ENCODE measurements at regions not wholly inside any gene's neighbourhood (a gene's known extent, or its start where the extent isn't known, plus 50 kb on each side); places are given as distances from the start of the nearest gene placed in this dataset.

DNA sequence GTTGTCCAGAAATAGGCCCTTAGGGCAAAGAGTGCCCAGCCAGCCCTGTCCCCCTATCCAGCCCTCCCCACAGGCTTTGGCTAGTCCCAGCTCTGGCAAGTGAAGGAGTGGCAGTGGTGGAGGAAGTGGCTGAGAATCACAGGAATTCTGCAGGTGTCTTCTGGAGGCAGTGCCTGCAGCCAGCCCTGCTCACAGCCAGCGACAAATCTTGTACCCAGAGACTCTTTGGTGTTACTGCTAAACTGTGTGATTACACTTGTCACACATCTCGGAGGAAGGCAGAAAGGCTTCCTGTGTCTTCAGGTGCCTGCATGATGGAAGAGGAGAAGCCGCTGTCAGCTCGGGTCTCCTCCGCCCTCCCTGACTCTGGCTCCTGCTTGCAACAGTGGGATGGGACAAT is 71.6 kb upstream of the GRIK3 start:
- no peaks in the 10 kb centered on the region for H3K4me1 ChIP-seq (ENCODE audit: control insufficient read depth, insufficient read depth, low read length)
- POLR2A ChIA-PET: no interaction called here
- H3K27ac ChIP-seq (ENCODE audit: low read length): no peak overlapping the region
- DNase-seq (ENCODE audit: low read depth, low spot score) (no peak), ATAC-seq (no peak)
- no peak overlapping the region for H3K4me3 ChIP-seq (ENCODE audit: low read depth in 2 of 2, low read length in 2 of 2)
- H3K36me3 ChIP-seq (ENCODE audit: control insufficient read depth, insufficient read depth, low read length): no peaks in the 10 kb centered on the region
- H3K27me3 ChIP-seq (ENCODE audit: control insufficient read depth, insufficient read depth, low read length): peaks cover 3% of the 10 kb centered on the region; the same call in 1 of the 2 replicates
- H3K9me3 ChIP-seq (ENCODE audit: control insufficient read depth, insufficient read depth, low read depth, low read length): no peaks in the 10 kb centered on the region
- TF ChIP-seq POLR2AphosphoS5 (IDR thresholded peaks at IDR 0.05; ENCODE audit: low read depth, low read length) (no peak), TCF7L2 (IDR thresholded peaks at IDR 0.05; ENCODE audit: low read depth, low read length) (no peak), SIN3A (IDR thresholded peaks at IDR 0.05; ENCODE audit: borderline replicate concordance, insufficient read depth, low read depth, low read length) (no peak)
- TF ChIP-seq, protein P1, sequence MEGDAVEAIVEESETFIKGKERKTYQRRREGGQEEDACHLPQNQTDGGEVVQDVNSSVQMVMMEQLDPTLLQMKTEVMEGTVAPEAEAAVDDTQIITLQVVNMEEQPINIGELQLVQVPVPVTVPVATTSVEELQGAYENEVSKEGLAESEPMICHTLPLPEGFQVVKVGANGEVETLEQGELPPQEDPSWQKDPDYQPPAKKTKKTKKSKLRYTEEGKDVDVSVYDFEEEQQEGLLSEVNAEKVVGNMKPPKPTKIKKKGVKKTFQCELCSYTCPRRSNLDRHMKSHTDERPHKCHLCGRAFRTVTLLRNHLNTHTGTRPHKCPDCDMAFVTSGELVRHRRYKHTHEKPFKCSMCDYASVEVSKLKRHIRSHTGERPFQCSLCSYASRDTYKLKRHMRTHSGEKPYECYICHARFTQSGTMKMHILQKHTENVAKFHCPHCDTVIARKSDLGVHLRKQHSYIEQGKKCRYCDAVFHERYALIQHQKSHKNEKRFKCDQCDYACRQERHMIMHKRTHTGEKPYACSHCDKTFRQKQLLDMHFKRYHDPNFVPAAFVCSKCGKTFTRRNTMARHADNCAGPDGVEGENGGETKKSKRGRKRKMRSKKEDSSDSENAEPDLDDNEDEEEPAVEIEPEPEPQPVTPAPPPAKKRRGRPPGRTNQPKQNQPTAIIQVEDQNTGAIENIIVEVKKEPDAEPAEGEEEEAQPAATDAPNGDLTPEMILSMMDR (IDR thresholded peaks at IDR 0.05): no peak
- CTCF ChIA-PET: no interaction called here
- in situ Hi-C loops (cut with HindIII; ENCODE audit: low pct_unique_long_range_greater_than_20kb, low sequenced_read_pairs) (no loop called here), intact Hi-C loops (cut with micrococcal nuclease; ENCODE audit: unreplicated experiment) (no loop called here)
- no TSS peak for BruUV-seq (replicated peaks)

DNA sequence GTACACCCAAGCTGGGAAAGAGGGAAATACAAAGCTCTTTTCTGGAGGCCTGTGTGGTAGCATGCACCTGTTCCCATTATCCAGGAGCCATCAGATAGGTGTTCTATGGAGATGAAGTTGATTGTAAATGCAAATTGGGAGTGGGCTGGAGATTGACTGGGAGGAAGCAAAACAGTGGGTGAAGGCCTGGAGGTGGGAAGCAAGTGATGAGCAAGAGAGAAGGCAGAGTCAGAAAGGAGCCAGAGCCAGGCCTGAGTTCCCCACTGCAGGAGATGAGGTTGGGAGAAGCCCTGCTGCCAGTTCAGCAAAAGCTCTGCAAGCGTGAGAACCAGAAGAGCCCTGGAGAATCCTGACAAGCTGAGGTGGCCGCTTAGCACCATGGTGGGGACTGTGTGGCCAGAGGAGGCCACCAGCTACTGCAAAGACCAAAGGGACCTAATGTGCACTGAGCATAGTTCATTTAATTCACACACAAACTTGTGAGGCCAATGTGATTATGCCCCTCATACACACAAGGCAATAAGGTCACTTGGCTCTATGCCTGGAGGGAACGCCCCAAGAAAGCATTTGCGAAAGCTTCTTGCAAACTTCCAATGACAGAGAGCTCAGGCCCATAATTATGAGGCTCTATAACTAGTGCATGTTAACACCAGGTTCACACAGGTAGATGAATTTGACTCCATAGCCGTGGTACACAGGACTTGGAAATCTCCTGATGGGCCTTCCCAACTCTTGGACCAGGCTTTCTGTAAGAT is 73.0 kb upstream of the GRIK3 start:
- TF ChIP-seq POLR2AphosphoS5 (IDR thresholded peaks at IDR 0.05; ENCODE audit: low read depth, low read length) (no peak), TCF7L2 (IDR thresholded peaks at IDR 0.05; ENCODE audit: low read depth, low read length) (no peak), SIN3A (IDR thresholded peaks at IDR 0.05; ENCODE audit: borderline replicate concordance, insufficient read depth, low read depth, low read length) (no peak)
- TF ChIP-seq, protein P1 (IDR thresholded peaks at IDR 0.05): no peak
- TF ChIP-seq, protein P2, sequence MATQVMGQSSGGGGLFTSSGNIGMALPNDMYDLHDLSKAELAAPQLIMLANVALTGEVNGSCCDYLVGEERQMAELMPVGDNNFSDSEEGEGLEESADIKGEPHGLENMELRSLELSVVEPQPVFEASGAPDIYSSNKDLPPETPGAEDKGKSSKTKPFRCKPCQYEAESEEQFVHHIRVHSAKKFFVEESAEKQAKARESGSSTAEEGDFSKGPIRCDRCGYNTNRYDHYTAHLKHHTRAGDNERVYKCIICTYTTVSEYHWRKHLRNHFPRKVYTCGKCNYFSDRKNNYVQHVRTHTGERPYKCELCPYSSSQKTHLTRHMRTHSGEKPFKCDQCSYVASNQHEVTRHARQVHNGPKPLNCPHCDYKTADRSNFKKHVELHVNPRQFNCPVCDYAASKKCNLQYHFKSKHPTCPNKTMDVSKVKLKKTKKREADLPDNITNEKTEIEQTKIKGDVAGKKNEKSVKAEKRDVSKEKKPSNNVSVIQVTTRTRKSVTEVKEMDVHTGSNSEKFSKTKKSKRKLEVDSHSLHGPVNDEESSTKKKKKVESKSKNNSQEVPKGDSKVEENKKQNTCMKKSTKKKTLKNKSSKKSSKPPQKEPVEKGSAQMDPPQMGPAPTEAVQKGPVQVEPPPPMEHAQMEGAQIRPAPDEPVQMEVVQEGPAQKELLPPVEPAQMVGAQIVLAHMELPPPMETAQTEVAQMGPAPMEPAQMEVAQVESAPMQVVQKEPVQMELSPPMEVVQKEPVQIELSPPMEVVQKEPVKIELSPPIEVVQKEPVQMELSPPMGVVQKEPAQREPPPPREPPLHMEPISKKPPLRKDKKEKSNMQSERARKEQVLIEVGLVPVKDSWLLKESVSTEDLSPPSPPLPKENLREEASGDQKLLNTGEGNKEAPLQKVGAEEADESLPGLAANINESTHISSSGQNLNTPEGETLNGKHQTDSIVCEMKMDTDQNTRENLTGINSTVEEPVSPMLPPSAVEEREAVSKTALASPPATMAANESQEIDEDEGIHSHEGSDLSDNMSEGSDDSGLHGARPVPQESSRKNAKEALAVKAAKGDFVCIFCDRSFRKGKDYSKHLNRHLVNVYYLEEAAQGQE (IDR thresholded peaks at IDR 0.05; ENCODE audit: insufficient read depth in 1 of 2, low read depth in 2 of 2, low read length in 1 of 2): no peak
- POLR2A ChIA-PET: no interaction called here
- no TSS peak for BruUV-seq (replicated peaks)
- Histone ChIP-seq H3K27me3 (ENCODE audit: control insufficient read depth, insufficient read depth, low read length) (peaks cover 3% of the 10 kb centered on the region; the same call in 1 of the 2 replicates), H3K36me3 (ENCODE audit: control insufficient read depth, insufficient read depth, low read length) (no peaks in the 10 kb centered on the region), H3K4me3 (ENCODE audit: low read depth in 2 of 2, low read length in 2 of 2) (no peak overlapping the region), H3K4me1 (ENCODE audit: control insufficient read depth, insufficient read depth, low read length) (no peaks in the 10 kb centered on the region), H3K9me3 (ENCODE audit: control insufficient read depth, insufficient read depth, low read depth, low read length) (no peaks in the 10 kb centered on the region), H3K27ac (ENCODE audit: low read length) (no peak overlapping the region)
- intact Hi-C loops (cut with micrococcal nuclease; ENCODE audit: unreplicated experiment) (no loop called here), in situ Hi-C loops (cut with HindIII; ENCODE audit: low pct_unique_long_range_greater_than_20kb, low sequenced_read_pairs) (no loop called here)
- no peak for DNase-seq (ENCODE audit: low read depth, low spot score)
- CTCF ChIA-PET: no interaction called here
- ATAC-seq: no peak
